HUES48 (cell line): ENCODE measurements at regions not wholly inside any gene's neighbourhood (a gene's known extent, or its start where the extent isn't known, plus 50 kb on each side); places are given as distances from the start of the nearest gene placed in this dataset.
"Not testable (repeated sequence)": the region's sequence is repeated elsewhere in the genome, so short reads cannot be mapped to it uniquely, and the experiment has no call there.

Experiments used
- H3K27ac ChIP-seq: one replicate; pipeline ENCODE4 v1.7.0; 2013; ENCODE audit warnings: low read depth, low read length, inconsistent platforms
- H3K27me3 ChIP-seq: 2 replicates; pipeline ENCODE4 v1.6.1; 2013; ENCODE audit warnings: mild to moderate bottlenecking, low read length; ENCODE audit not compliant: control insufficient read depth, insufficient read depth
- H3K36me3 ChIP-seq: 2 replicates; pipeline ENCODE4 v1.6.1; 2013; ENCODE audit warnings: low read length; ENCODE audit not compliant: control insufficient read depth, insufficient read depth
- H3K4me1 ChIP-seq: 2 replicates; pipeline ENCODE4 v1.6.1; 2013; ENCODE audit warnings: mild to moderate bottlenecking, low read length; ENCODE audit not compliant: control insufficient read depth, insufficient read depth
- H3K4me3 ChIP-seq: 2 replicates; pipeline ENCODE4 v1.5.1; 2013; ENCODE audit warnings: mild to moderate bottlenecking, low read depth, low read length
- H3K9ac ChIP-seq: 2 replicates; pipeline ENCODE4 v1.6.1; 2013; ENCODE audit warnings: mild to moderate bottlenecking, low read depth, low read length, moderate library complexity
- H3K9me3 ChIP-seq: 2 replicates; pipeline ENCODE4 v1.6.1; 2013; ENCODE audit warnings: low read length; ENCODE audit not compliant: control insufficient read depth, insufficient read depth

DNA sequence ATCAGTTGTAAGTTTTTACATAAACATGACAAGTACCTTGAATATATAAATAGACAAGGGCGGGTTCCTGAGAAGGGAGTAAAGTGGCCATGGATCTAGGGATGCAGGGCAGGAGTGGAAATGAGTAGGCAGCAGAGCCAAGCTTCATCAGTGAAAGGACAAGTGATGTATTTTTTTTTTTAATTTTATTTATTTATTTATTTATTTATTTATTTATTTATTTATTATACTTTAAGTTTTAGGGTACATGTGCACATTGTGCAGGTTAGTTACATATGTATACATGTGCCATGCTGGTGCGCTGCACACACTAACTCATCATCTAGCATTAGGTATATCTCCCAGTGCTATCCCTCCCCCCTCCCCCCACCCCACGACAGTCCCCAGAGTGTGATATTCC is 428.3 kb downstream of the CCSER2 start:
- H3K36me3 ChIP-seq, H3K27ac ChIP-seq, H3K27me3 ChIP-seq, H3K9ac ChIP-seq, H3K9me3 ChIP-seq, H3K4me3 ChIP-seq, H3K4me1 ChIP-seq: not testable (repeated sequence)

DNA sequence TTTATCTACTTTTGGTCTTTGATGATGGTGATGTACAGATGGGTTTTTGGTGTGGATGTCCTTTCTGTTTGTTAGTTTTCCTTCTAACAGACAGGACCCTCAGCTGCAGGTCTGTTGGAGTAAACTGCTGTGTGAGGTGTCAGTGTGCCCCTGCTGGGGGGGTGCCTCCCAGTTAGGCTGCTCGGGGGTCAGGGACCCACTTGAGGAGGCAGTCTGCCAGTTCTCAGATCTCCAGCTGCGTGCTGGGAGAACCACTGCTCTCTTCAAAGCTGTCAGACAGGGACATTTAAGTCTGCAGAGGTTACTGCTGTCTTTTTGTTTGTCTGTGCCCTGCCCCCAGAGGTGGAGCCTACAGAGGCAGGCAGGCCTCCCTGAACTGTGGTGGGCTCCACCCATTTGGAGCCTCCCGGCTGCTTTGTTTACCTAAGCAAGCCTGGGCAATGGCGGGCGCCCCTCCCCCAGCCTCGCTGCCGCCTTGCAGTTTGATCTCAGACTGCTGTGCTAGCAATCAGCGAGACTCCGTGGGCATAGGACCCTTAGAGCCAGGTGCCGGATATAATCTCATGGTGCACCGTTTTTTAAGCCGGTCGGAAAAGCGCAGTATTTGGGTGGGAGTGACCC is 433.7 kb downstream of the CCSER2 start:
- not testable (repeated sequence) for H3K27me3 ChIP-seq, H3K9ac ChIP-seq, H3K36me3 ChIP-seq, H3K27ac ChIP-seq, H3K9me3 ChIP-seq, H3K4me1 ChIP-seq
- H3K4me3 ChIP-seq, result peak overlapping the region; percentile 37; the same call in 1 of the 2 replicates

DNA sequence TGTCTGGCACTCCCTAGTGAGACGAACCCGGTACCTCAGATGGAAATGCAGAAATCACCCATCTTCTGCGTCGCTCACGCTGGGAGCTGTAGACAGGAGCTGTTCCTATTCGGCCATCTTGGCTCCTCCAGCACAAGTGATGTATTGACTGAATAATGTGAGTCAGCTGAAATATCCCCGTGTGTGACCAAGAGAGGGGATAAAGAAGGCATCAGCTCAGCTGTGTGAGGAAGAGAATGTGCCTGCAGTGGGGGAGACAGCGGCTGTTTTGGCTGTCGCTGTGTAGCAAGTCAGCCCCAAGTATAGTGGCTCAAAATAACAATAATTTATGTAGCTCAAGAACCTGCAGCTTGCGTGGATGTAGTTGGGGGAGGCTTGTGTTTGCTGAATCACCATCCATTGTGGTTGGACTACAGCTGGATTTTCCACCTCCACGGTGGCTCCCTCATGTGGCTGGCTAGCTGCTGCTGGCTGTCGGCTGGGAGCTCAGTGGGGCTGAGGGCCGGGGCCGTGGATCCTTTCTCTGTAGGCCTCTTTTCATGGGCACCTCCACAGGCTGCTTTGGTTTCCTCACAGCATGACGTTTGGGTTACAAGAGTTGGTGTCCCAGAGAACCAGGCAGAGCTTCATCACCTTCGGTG is 434.5 kb downstream of the CCSER2 start:
- Histone ChIP-seq H3K4me1 (peaks cover 6% of the 10 kb centered on the region), H3K9me3 (peaks cover 6% of the 10 kb centered on the region; the same call in 1 of the 2 replicates), H3K9ac (no peak overlapping the region), H3K36me3 (no peaks in the 10 kb centered on the region), H3K27me3 (no peaks in the 10 kb centered on the region), H3K4me3 (no peak overlapping the region), H3K27ac (no peak overlapping the region)

DNA sequence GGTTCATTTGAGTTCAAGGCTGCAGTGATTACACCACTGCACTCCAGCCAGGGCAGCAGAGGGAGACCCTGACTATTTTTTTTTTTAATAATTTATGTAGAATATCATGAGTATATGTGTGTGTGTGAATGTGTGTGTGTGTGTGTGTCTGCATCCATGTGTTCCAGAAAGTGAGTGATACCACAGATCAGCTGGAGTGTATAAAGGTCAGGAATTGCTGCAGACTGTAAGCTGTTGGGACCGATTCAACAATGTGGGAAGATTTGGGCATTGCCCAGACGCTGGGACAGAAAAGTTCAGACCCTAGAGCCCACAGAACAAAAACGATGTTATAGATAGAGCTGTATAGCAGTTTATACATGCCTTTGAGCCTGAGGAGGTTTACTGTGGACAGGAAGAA is 435.6 kb downstream of the CCSER2 start:
- H3K4me3 ChIP-seq, result no peak overlapping the region
- no peak overlapping the region for H3K27ac ChIP-seq
- H3K4me1 ChIP-seq, result peaks cover 6% of the 10 kb centered on the region
- peaks cover 6% of the 10 kb centered on the region; the same call in 1 of the 2 replicates for H3K9me3 ChIP-seq
- H3K27me3 ChIP-seq, result no peaks in the 10 kb centered on the region
- H3K36me3 ChIP-seq, result no peaks in the 10 kb centered on the region
- no peak overlapping the region for H3K9ac ChIP-seq

DNA sequence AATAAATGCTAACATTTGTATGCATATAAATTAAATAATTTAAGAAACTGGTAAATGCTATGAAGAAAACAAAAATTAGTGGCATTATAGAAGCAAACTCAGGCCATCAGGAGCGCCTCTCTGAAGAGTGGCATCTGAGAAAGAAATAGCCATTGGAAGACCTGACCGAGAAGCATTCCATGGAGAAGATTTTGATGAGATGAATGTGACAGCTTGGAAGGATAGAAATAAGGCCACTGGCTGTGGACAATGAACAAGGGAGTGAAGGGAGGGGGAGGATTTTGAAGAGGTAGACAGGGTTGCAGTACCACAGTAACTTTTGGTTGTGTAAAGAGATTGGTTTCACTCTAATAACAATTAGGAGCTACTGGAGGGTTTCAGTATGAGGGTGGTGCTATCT is 436.7 kb downstream of the CCSER2 start:
- H3K4me1 ChIP-seq, result peaks cover 6% of the 10 kb centered on the region
- peaks cover 6% of the 10 kb centered on the region; the same call in 1 of the 2 replicates for H3K9me3 ChIP-seq
- no peaks in the 10 kb centered on the region for H3K36me3 ChIP-seq
- H3K27ac ChIP-seq, result no peak overlapping the region
- no peak overlapping the region for H3K4me3 ChIP-seq
- no peaks in the 10 kb centered on the region for H3K27me3 ChIP-seq
- no peak overlapping the region for H3K9ac ChIP-seq

DNA sequence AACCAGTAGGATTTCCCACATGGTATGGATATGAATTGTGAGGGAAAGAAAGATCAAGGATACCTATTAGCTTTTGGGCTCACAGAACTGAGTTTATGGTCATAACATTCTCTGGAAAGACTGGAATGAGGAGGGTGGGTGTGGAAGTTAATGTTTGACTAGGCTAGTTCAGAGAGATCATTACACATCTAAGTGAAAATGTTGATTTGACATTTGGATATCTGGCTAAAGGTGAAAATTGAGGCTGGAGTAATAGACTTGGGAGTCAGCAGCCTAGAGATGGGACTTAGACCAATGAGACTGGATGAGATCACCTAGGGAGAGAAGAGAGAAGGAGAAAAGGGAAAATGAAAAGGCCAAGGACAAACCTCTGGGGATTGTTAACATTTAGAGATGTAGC is 437.3 kb downstream of the CCSER2 start:
- Histone ChIP-seq H3K27ac (no peak overlapping the region), H3K9me3 (peaks cover 6% of the 10 kb centered on the region; the same call in 1 of the 2 replicates), H3K4me1 (peaks cover 6% of the 10 kb centered on the region), H3K9ac (no peak overlapping the region), H3K4me3 (no peak overlapping the region), H3K27me3 (no peaks in the 10 kb centered on the region), H3K36me3 (no peaks in the 10 kb centered on the region)

DNA sequence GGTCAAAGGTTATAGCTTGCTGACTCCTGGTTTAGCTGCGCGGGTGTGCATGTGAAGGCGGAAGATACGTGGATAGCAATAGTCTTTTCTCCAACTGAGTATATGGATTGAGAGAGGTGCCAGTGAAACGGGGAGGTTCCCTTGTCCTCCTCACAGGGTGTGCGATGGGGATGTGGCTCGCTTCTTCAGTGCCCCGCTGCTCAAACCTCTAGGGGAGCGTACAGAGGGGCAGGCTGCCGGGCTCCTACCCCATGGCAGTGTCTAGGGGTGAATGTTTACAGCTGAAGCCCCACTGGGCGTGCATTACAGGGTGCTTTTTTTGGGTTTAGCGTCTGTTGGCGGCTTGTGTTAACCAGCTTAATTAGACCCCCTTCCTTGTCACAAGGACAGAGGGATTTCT is 438.5 kb downstream of the CCSER2 start:
- H3K4me3 ChIP-seq, result no peak overlapping the region
- no peak overlapping the region for H3K27ac ChIP-seq
- peaks cover 6% of the 10 kb centered on the region; the same call in 1 of the 2 replicates for H3K9me3 ChIP-seq
- H3K27me3 ChIP-seq, result no peaks in the 10 kb centered on the region
- no peak overlapping the region for H3K9ac ChIP-seq
- peaks cover 6% of the 10 kb centered on the region for H3K4me1 ChIP-seq
- no peaks in the 10 kb centered on the region for H3K36me3 ChIP-seq

DNA sequence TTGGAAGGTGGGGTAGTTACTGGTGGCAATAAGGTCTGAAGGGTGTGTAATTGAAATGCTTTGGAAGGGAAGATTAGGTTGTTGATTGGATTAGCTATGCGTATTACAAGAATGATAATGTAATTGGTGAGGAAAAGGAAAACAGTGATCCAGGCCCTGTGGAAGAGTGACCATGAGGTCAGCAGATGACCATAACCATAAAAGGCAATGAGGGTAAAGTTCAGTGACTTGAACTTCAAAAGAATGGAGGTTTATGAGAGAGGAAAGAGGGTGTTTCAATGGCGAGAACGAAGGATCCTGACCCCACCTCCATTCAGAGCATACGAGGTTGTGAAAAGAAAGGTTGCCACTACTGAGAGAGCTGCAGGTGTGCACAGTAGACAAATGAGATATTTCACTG is 439.7 kb downstream of the CCSER2 start:
- no peak overlapping the region for H3K9ac ChIP-seq
- no peak overlapping the region for H3K4me3 ChIP-seq
- no peaks in the 10 kb centered on the region for H3K27me3 ChIP-seq
- H3K27ac ChIP-seq, result no peak overlapping the region
- no peaks in the 10 kb centered on the region for H3K36me3 ChIP-seq
- peaks cover 1% of the 10 kb centered on the region; the same call in 1 of the 2 replicates for H3K9me3 ChIP-seq
- peaks cover 1% of the 10 kb centered on the region; the same call in 1 of the 2 replicates for H3K4me1 ChIP-seq

DNA sequence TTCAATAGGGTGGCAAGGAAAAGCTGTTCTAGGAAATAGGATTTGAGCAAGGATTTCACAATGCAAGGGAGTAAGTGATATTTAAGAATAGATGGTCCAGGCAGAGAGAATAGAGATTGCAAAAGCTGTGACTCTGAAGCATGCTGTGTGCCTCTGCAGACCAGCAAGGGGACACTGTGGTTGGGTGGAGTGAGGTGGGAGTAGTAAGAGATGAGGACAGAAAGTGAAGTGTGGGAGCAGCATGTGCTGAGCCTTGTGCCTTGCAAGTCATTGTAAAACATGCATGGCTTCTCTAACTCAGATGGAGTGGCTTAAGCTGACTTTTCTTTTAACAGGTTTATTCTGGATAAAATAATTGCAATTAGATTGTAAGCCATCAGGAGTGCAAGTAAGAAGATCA is 442.4 kb downstream of the CCSER2 start:
- no peaks in the 10 kb centered on the region for H3K4me1 ChIP-seq
- no peaks in the 10 kb centered on the region for H3K27me3 ChIP-seq
- no peaks in the 10 kb centered on the region for H3K9me3 ChIP-seq
- H3K36me3 ChIP-seq, result no peaks in the 10 kb centered on the region
- H3K9ac ChIP-seq, result no peak overlapping the region
- H3K27ac ChIP-seq, result no peak overlapping the region
- no peak overlapping the region for H3K4me3 ChIP-seq

DNA sequence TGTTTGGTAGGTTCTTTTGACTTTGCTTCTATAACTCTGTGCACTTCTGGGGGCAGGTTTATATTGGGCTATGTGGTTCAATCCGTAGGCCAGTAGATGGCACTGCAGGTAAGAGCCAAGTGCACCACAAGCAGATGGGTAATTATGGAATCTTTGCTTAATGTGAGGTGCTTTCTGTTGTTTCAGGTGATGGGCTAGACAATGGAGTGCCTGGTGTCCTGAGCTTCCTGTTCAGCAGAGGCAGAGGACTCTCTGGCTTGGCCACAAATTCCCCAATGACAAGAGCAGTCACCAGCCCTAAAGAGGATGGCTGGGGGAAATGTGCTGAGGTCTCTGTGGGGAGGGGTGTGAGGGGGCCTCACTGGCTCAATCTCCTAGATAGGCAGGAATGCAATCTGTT is 455.0 kb downstream of the CCSER2 start:
- no peaks in the 10 kb centered on the region for H3K9me3 ChIP-seq
- H3K27ac ChIP-seq, result no peak overlapping the region
- H3K4me3 ChIP-seq, result no peak overlapping the region
- H3K36me3 ChIP-seq, result no peaks in the 10 kb centered on the region
- H3K9ac ChIP-seq, result no peak overlapping the region
- H3K27me3 ChIP-seq, result no peaks in the 10 kb centered on the region
- H3K4me1 ChIP-seq, result peaks cover 4% of the 10 kb centered on the region; the same call in 1 of the 2 replicates

DNA sequence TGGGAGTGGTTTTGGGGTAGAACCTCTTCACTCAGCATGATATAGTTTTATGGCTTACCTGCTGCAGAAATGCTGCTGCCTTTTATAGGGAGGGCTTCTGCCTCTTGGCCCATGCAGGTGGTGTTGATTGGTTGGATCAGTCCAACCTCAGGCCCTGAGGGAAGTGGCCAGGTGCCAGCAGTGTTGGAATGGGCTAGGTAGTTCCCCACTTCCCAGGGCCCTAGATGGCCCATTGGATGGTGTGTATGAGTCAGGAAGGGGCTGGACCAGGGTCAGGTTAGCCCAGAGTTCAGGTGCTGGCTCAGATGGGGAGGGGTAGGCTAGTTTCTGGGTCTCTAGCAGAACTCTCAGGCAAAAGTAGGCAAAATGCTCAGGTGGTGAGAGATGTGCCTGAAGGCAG is 455.5 kb downstream of the CCSER2 start:
- no peak overlapping the region for H3K4me3 ChIP-seq
- H3K4me1 ChIP-seq, result peaks cover 4% of the 10 kb centered on the region; the same call in 1 of the 2 replicates
- H3K27me3 ChIP-seq, result no peaks in the 10 kb centered on the region
- no peak overlapping the region for H3K27ac ChIP-seq
- no peaks in the 10 kb centered on the region for H3K36me3 ChIP-seq
- H3K9me3 ChIP-seq, result no peaks in the 10 kb centered on the region
- no peak overlapping the region for H3K9ac ChIP-seq
